Peyer's patch (tissue), 4 donors: ENCODE measurements at regions not wholly inside any gene's neighbourhood (a gene's known extent, or its start where the extent isn't known, plus 50 kb on each side); places are given as distances from the start of the nearest gene placed in this dataset.
"Not testable (repeated sequence)": the region's sequence is repeated elsewhere in the genome, so short reads cannot be mapped to it uniquely, and the experiment has no call there.

ENCODE experiments used
- DNase-seq, 3 donors: peaks; one replicate each; pipeline ENCODE4 v3.0.0-alpha.2; 2017 to 2019
- H3K27ac ChIP-seq, 4 donors: fragments of 200-600 bp; sonication (generic); one replicate each; pipeline ENCODE4 v1.5.1; 2016 to 2019
- H3K27me3 ChIP-seq, 2 donors: fragments of 200-600 bp; sonication (generic); one replicate each; pipeline ENCODE4 v1.5.1; 2019
- H3K36me3 ChIP-seq, 3 donors: fragments of 200-600 bp; sonication (generic); one replicate each; pipeline ENCODE4 v1.5.1; 2016 to 2019
- H3K4me1 ChIP-seq, 4 donors: fragments of 200-600 bp; sonication (generic); one replicate each; pipeline ENCODE4 v1.5.1; 2016 to 2019
- H3K4me3 ChIP-seq, 4 donors: fragments of 200-600 bp; sonication (generic); 1 replicate in 3 of 4; 2 replicates in 1 of 4; pipeline ENCODE4 v1.5.1; 2016 to 2019; ENCODE audit warnings: mild to moderate bottlenecking in 1 of 4
- H3K9me3 ChIP-seq, 4 donors: fragments of 200-600 bp; sonication (generic); one replicate each; pipeline ENCODE4 v1.5.1; 2016 to 2019; ENCODE audit warnings: mild to moderate bottlenecking in 1 of 4
- CTCF ChIP-seq, 6 experiments: fragments of 450-650 bp in 4 of 6; fragments of 200-600 bp in 2 of 6; sonication (generic) in 1 of 6; IDR thresholded peaks; one replicate each; pipeline ENCODE4 v1.5.1; 2017 to 2019; ENCODE audit warnings: antibody characterized with exemption in 6 of 6, mild to moderate bottlenecking in 3 of 6, moderate library complexity in 1 of 6
- POLR2A ChIP-seq, 2 donors: fragments of 450-650 bp; IDR thresholded peaks; one replicate each; pipeline ENCODE4 v1.5.1; 2017; ENCODE audit warnings: antibody characterized with exemption in 2 of 2, mild to moderate bottlenecking in 2 of 2, moderate library complexity in 2 of 2

GRCh38 chr3:65126527-65127410, 439.0 kb upstream of the ADAMTS9 start:
- Histone ChIP-seq H3K4me3 (no peak overlapping the region), H3K27me3 (no peaks in the 10 kb centered on the region), H3K4me1 (no peaks in the 10 kb centered on the region), H3K9me3 (no peaks in the 10 kb centered on the region), H3K27ac (peak overlapping the region in 1 of 4 donors; percentile 25), H3K36me3 (no peaks in the 10 kb centered on the region)
- DNase-seq, result no peak
- TF ChIP-seq POLR2A (IDR thresholded peaks at IDR 0.05) (no peak), CTCF (IDR thresholded peaks at IDR 0.05) (no peak)

GRCh38 chr3:65120156-65120555, 432.4 kb upstream of the ADAMTS9 start:
- H3K27ac ChIP-seq, H3K36me3 ChIP-seq, H3K9me3 ChIP-seq, DNase-seq, H3K4me1 ChIP-seq, H3K4me3 ChIP-seq, H3K27me3 ChIP-seq: not testable (repeated sequence)

- no peak overlapping the region for H3K4me3 ChIP-seq
- H3K36me3 ChIP-seq, result no peaks in the 10 kb centered on the region
- H3K4me1 ChIP-seq, result no peaks in the 10 kb centered on the region
- no peak for TF ChIP-seq POLR2A (IDR thresholded peaks at IDR 0.05)
- no peak for TF ChIP-seq CTCF (IDR thresholded peaks at IDR 0.05)
- no peak overlapping the region for H3K27ac ChIP-seq
- no peak for DNase-seq
- H3K9me3 ChIP-seq, result peaks cover 0 to 3% (median 0%) of the 10 kb centered on the region in 4 donors
- H3K27me3 ChIP-seq, result no peaks in the 10 kb centered on the region
Measured at GRCh38 chr3:65118912-65119499, 431.2 kb upstream of the ADAMTS9 start.

- Histone ChIP-seq H3K27me3 (no peaks in the 10 kb centered on the region), H3K27ac (no peak overlapping the region), H3K36me3 (no peaks in the 10 kb centered on the region), H3K4me3 (no peak overlapping the region), H3K4me1 (no peaks in the 10 kb centered on the region), H3K9me3 (no peaks in the 10 kb centered on the region)
- TF ChIP-seq CTCF (IDR thresholded peaks at IDR 0.05), result no peak
- no peak for DNase-seq
Measured at GRCh38 chr3:65114041-65114440, 426.2 kb upstream of the ADAMTS9 start.

GRCh38 chr3:65112751-65113300, 425.0 kb upstream of the ADAMTS9 start:
- no peaks in the 10 kb centered on the region for H3K9me3 ChIP-seq
- H3K27me3 ChIP-seq, result no peaks in the 10 kb centered on the region
- H3K36me3 ChIP-seq, result no peaks in the 10 kb centered on the region
- H3K27ac ChIP-seq, result no peak overlapping the region
- DNase-seq, result no peak
- H3K4me3 ChIP-seq, result no peak overlapping the region
- H3K4me1 ChIP-seq, result no peaks in the 10 kb centered on the region
- TF ChIP-seq CTCF (IDR thresholded peaks at IDR 0.05) (no peak), POLR2A (IDR thresholded peaks at IDR 0.05) (no peak)

- no peaks in the 10 kb centered on the region for H3K27me3 ChIP-seq
- no peak overlapping the region for H3K4me3 ChIP-seq
- H3K9me3 ChIP-seq, result no peaks in the 10 kb centered on the region
- TF ChIP-seq CTCF (IDR thresholded peaks at IDR 0.05) (no peak), POLR2A (IDR thresholded peaks at IDR 0.05) (no peak)
- no peaks in the 10 kb centered on the region for H3K4me1 ChIP-seq
- no peaks in the 10 kb centered on the region for H3K36me3 ChIP-seq
- no peak for DNase-seq
- H3K27ac ChIP-seq, result no peak overlapping the region
Measured at GRCh38 chr3:65110661-65111060, 422.9 kb upstream of the ADAMTS9 start.
